ENCODE measurements at regions not wholly inside any gene's neighbourhood (a gene's known extent, or its start where the extent isn't known, plus 50 kb on each side); places are given as distances from the start of the nearest gene placed in this dataset.

DNA sequence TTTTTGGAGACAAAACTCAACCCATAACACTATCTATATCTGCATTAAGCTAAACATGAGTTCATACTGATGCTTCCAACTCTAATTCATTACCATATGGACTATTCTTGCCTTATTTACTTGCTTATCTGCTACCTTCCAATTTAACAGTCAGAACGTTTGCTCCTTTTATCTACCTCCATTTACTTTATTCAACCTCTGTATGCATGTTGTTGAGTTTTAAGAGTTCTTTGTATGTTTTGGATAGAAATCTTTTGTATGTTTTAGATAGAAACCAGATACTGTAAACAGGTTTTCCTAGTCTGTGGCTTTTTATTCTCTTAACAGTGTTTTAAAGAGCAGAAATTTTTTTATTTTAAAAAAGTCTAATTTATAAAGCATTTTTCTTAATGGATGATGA lies 542.2 kb upstream of the NDST4 start:
- Histone ChIP-seq H2AK9ac (replicated peaks; ENCODE audit: low read depth, low read length, poor library complexity) (no peak overlapping the region), H2AFZ (replicated peaks; ENCODE audit: low read length, poor library complexity) (no peak overlapping the region), H2BK15ac (ENCODE audit: low read depth, low read length) (no peak overlapping the region), H2AK5ac (ENCODE audit: low read depth, low read length) (no peak overlapping the region), H4K8ac (ENCODE audit: low read depth in 2 of 2, low read length in 2 of 2) (no peak overlapping the region), H4K20me1 (ENCODE audit: insufficient read depth, low read length) (no peaks in the 10 kb centered on the region), H3K79me1 (ENCODE audit: low read depth in 1 of 2, low read length in 2 of 2) (no peaks in the 10 kb centered on the region), H3K4me1 (ENCODE audit: control insufficient read depth, insufficient read depth, low read length) (no peaks in the 10 kb centered on the region), H3K36me3 (ENCODE audit: control insufficient read depth, insufficient read depth, low read length) (no peaks in the 10 kb centered on the region), H3K9ac (ENCODE audit: low read depth, low read length) (no peak overlapping the region), H3K9me3 (ENCODE audit: control insufficient read depth, insufficient read depth, low read length) (peaks cover 10% of the 10 kb centered on the region), H3K18ac (ENCODE audit: low read depth, low read length) (no peak overlapping the region), H4K91ac (ENCODE audit: insufficient read depth, low read depth, low read length) (no peak overlapping the region), H3K4me3 (ENCODE audit: insufficient read depth, low read depth, low read length) (no peak overlapping the region), H3K23ac (ENCODE audit: low read depth, low read length) (no peak overlapping the region), H4K5ac (ENCODE audit: low read depth, low read length) (no peak overlapping the region), H2BK20ac (ENCODE audit: low read depth, low read length) (no peak overlapping the region), H3K56ac (ENCODE audit: extremely low read depth, insufficient read depth, low read length) (no peak overlapping the region), H2BK5ac (ENCODE audit: low read depth, low read length, poor library complexity, severe bottlenecking) (no peak overlapping the region), H3K4me2 (ENCODE audit: low read depth, low read length) (no peak overlapping the region), H3K27me3 (ENCODE audit: control insufficient read depth, insufficient read depth, low read length) (no peaks in the 10 kb centered on the region), H3K4ac (ENCODE audit: low read depth, low read length) (no peak overlapping the region), H3K27ac (ENCODE audit: insufficient read depth, low read length) (no peak overlapping the region), H3K9me1 (ENCODE audit: insufficient read depth, low read length) (no peaks in the 10 kb centered on the region), H3K14ac (replicated peaks; ENCODE audit: low read depth, low read length) (no peak overlapping the region), H2BK120ac (ENCODE audit: low read depth, low read length) (no peak overlapping the region)
- WGBS, 2 experiments (ENCODE audit: extremely low coverage in 2 of 2, insufficient read length in 1 of 2): no CpG with 5 or more reads among the region's 1 CpG
- intact Hi-C loops (cut with micrococcal nuclease) (no loop called here), in situ Hi-C loops (cut with MboI; ENCODE audit: low sequenced_read_pairs) (no loop called here), dilution Hi-C loops (cut with HindIII; ENCODE audit: low sequenced_read_pairs, unreplicated experiment) (no loop called here)
- DNase-seq (no peak), ATAC-seq (ENCODE audit: low read depth) (no peak)
- ChIA-PET POLR2A (ENCODE audit: unreplicated experiment) (no interaction called here), CTCF (no interaction called here)
- BruUV-seq (replicated peaks): no TSS peak
- no peak for TF ChIP-seq SMC3 (IDR thresholded peaks at IDR 0.05; ENCODE audit: low read depth, low read length)
- TF ChIP-seq MAFK (IDR thresholded peaks at IDR 0.05; ENCODE audit: low read depth, low read length): no peak
- TF ChIP-seq RFX5 (IDR thresholded peaks at IDR 0.05; ENCODE audit: low read depth, low read length): no peak
- TF ChIP-seq POLR2A (IDR thresholded peaks at IDR 0.05; ENCODE audit: low read depth, low read length): no peak
- no peak for TF ChIP-seq NFE2L2 (IDR thresholded peaks at IDR 0.05; ENCODE audit: low read depth, low read length)
- TF ChIP-seq, protein P1, sequence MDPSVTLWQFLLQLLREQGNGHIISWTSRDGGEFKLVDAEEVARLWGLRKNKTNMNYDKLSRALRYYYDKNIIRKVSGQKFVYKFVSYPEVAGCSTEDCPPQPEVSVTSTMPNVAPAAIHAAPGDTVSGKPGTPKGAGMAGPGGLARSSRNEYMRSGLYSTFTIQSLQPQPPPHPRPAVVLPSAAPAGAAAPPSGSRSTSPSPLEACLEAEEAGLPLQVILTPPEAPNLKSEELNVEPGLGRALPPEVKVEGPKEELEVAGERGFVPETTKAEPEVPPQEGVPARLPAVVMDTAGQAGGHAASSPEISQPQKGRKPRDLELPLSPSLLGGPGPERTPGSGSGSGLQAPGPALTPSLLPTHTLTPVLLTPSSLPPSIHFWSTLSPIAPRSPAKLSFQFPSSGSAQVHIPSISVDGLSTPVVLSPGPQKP (IDR thresholded peaks at IDR 0.05; ENCODE audit: borderline replicate concordance, low read depth, low read length): no peak
- TF ChIP-seq CHD1 (IDR thresholded peaks at IDR 0.05; ENCODE audit: low read depth, low read length): no peak
- TF ChIP-seq MXI1 (IDR thresholded peaks at IDR 0.05; ENCODE audit: borderline replicate concordance, low read depth, low read length): no peak
- TF ChIP-seq MAZ (IDR thresholded peaks at IDR 0.05; ENCODE audit: borderline replicate concordance, low read depth, low read length): no peak
- no peak for TF ChIP-seq RAD21 (IDR thresholded peaks at IDR 0.05; ENCODE audit: low read length)
- TF ChIP-seq RCOR1 (IDR thresholded peaks at IDR 0.05; ENCODE audit: insufficient replicate concordance, low read length): no peak
- TF ChIP-seq, protein P2, sequence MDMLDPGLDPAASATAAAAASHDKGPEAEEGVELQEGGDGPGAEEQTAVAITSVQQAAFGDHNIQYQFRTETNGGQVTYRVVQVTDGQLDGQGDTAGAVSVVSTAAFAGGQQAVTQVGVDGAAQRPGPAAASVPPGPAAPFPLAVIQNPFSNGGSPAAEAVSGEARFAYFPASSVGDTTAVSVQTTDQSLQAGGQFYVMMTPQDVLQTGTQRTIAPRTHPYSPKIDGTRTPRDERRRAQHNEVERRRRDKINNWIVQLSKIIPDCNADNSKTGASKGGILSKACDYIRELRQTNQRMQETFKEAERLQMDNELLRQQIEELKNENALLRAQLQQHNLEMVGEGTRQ (IDR thresholded peaks at IDR 0.05; ENCODE audit: low read depth, low read length): no peak
- TF ChIP-seq BHLHE40 (IDR thresholded peaks at IDR 0.05; ENCODE audit: low read depth, low read length): no peak

Measured in IMR-90 (cell line).